ENCODE measurements at regions not wholly inside any gene's neighbourhood (a gene's known extent, or its start where the extent isn't known, plus 50 kb on each side); places are given as distances from the start of the nearest gene placed in this dataset.

- Histone ChIP-seq H3K9ac (ENCODE audit: extremely low read depth, insufficient read length, low read length) (no peak overlapping the region), H2AFZ (ENCODE audit: low read length) (no peak overlapping the region), H3T11ph (ENCODE audit: low read length) (no peak overlapping the region), H3K27me3 (ENCODE audit: insufficient read depth, low read length) (no peaks in the 10 kb centered on the region), H3K4me1 (ENCODE audit: insufficient read depth, low read length) (no peaks in the 10 kb centered on the region), H3K27ac (ENCODE audit: insufficient read length, low read depth, low read length) (no peak overlapping the region), H3K79me2 (ENCODE audit: insufficient read depth, low read length) (no peaks in the 10 kb centered on the region), H3K4ac (ENCODE audit: low read depth, low read length) (no peak overlapping the region), H3K23ac (ENCODE audit: insufficient read length, low read depth, low read length) (no peak overlapping the region), H2BK5ac (ENCODE audit: insufficient read length, low read length) (no peak overlapping the region), H4K91ac (ENCODE audit: insufficient read length, low read depth, low read length) (no peak overlapping the region), H3K4me2 (ENCODE audit: insufficient read depth, insufficient read length, low read length) (no peak overlapping the region), H2BK12ac (ENCODE audit: insufficient read length, low read depth, low read length) (no peak overlapping the region), H2BK20ac (ENCODE audit: low read depth, low read length, poor library complexity, severe bottlenecking) (no peak overlapping the region), H2AK5ac (ENCODE audit: insufficient read length, low read length) (no peak overlapping the region), H2BK15ac (ENCODE audit: low read depth, low read length) (no peak overlapping the region), H3K18ac (ENCODE audit: insufficient read length, low read depth, low read length) (no peak overlapping the region), H4K5ac (ENCODE audit: insufficient read length, low read depth, low read length) (no peak overlapping the region), H3K56ac (ENCODE audit: insufficient read length, low read depth, low read length) (no peak overlapping the region), H4K8ac (replicated peaks; ENCODE audit: insufficient read length, low read depth, low read length) (no peak overlapping the region), H3K9me3 (ENCODE audit: control insufficient read depth, low read depth, low read length) (no peaks in the 10 kb centered on the region), H3K23me2 (ENCODE audit: insufficient read length, low read depth, low read length, poor library complexity, severe bottlenecking) (no peaks in the 10 kb centered on the region), H4K20me1 (ENCODE audit: control insufficient read depth, insufficient read depth, insufficient read length) (no peaks in the 10 kb centered on the region), H3K79me1 (ENCODE audit: insufficient read depth, low read depth, low read length, poor library complexity, severe bottlenecking) (no peaks in the 10 kb centered on the region), H2BK120ac (ENCODE audit: low read depth, low read length, poor library complexity, severe bottlenecking) (no peak overlapping the region), H3K14ac (ENCODE audit: insufficient read depth, low read length) (no peak overlapping the region)
- H3K36me3 Mint-ChIP-seq (ENCODE audit: insufficient read depth in 1 of 3, low read depth in 3 of 3): no peaks in the 10 kb centered on the region
- no peaks in the 10 kb centered on the region; a peak in 1 of 5 replicates for H3K9me3 Mint-ChIP-seq
- H3K27me3 Mint-ChIP-seq (ENCODE audit: low read depth): peaks cover 2% of the 10 kb centered on the region; the same call in 1 of the 2 replicates
- WGBS (ENCODE audit: extremely low coverage, insufficient read length, low lambda C conversion rate): no CpG with 5 or more reads among the region's 1 CpG
- no peak overlapping the region for H3K4me3 Mint-ChIP-seq
- DNase-seq: no peak
- no peak overlapping the region for H3K27ac Mint-ChIP-seq
- peaks cover 5 to 6% of the 10 kb centered on the region in 2 experiments for H3K4me1 Mint-ChIP-seq
- TF ChIP-seq, protein P1, sequence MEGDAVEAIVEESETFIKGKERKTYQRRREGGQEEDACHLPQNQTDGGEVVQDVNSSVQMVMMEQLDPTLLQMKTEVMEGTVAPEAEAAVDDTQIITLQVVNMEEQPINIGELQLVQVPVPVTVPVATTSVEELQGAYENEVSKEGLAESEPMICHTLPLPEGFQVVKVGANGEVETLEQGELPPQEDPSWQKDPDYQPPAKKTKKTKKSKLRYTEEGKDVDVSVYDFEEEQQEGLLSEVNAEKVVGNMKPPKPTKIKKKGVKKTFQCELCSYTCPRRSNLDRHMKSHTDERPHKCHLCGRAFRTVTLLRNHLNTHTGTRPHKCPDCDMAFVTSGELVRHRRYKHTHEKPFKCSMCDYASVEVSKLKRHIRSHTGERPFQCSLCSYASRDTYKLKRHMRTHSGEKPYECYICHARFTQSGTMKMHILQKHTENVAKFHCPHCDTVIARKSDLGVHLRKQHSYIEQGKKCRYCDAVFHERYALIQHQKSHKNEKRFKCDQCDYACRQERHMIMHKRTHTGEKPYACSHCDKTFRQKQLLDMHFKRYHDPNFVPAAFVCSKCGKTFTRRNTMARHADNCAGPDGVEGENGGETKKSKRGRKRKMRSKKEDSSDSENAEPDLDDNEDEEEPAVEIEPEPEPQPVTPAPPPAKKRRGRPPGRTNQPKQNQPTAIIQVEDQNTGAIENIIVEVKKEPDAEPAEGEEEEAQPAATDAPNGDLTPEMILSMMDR (conservative IDR thresholded peaks at IDR 0.05): no peak
Measured at GRCh38 chr2:224253464-224253863, 148.4 kb downstream of the FAM124B start.

Measured in H9 (cell line).